GM12878 (cell line): ENCODE measurements at regions not wholly inside any gene's neighbourhood (a gene's known extent, or its start where the extent isn't known, plus 50 kb on each side); places are given as distances from the start of the nearest gene placed in this dataset.
A peak's percentile ranks its signal among the peaks of the same experiment; 100 is the strongest.

Experiments
- ATAC-seq: fragments of 200-7000 bp; cut with Tn5 transposase; 3 replicates; pipeline ENCODE4 v1.9.1; 2020; ENCODE audit warnings: mild to moderate bottlenecking, moderate library complexity
- BruUV-seq: library from RNA; stranded (reverse); fragments of 400-500 nt; replicated peaks from 2 replicates; lab custom pipeline; 2021; lab: Mats Ljungman, UMichigan
- CTCF ChIA-PET: fragments of 300-600 bp; sonication (Branson Sonifier 250); formaldehyde crosslinking; extraction: SDS; loops from one replicate; lab custom pipeline; 2021; ENCODE audit warnings: inconsistent platforms; lab: Yijun Ruan, JAX
- POLR2A ChIA-PET: fragments of 350-600 bp; formaldehyde crosslinking; extraction: SDS; loops from one replicate; lab custom pipeline; 2021; ENCODE audit warnings: inconsistent platforms; lab: Charles Lee
- RAD21 ChIA-PET: fragments of 300-600 bp; sonication (Branson Sonifier 250); formaldehyde crosslinking; loops from one replicate; lab custom pipeline; 2023; ENCODE audit warnings: antibody characterized with exemption; ENCODE audit not compliant: unreplicated experiment; lab: Charles Lee
- SMC1A ChIA-PET: fragments of 300-600 bp; sonication (Branson Sonifier 250); formaldehyde crosslinking; loops from one replicate; lab custom pipeline; 2023; ENCODE audit not compliant: unreplicated experiment, uncharacterized antibody; lab: Charles Lee
- DNase-seq: peaks from one replicate; pipeline ENCODE4 v3.0.0-alpha.2; 2011; ENCODE audit warnings: low read depth, low spot score
- FAIRE-seq: peaks from 3 replicates; lab custom pipeline; 2011; peaks lifted over from hg19 to GRCh38; lab: Jason Lieb, UNC
- H2AFZ ChIP-seq: 2 replicates; pipeline ENCODE4 v1.6.0; 2011; ENCODE audit warnings: low read depth, low read length, control low read depth; ENCODE audit not compliant: control insufficient read depth
- H3K27ac ChIP-seq: 2 replicates; pipeline ENCODE4 v1.5.1; 2011; ENCODE audit warnings: control low read depth; ENCODE audit not compliant: control insufficient read depth, insufficient read depth
- H3K27me3 ChIP-seq, 2 experiments: replicated peaks in 1 of 2; 2 replicates each; pipeline versions ENCODE4 v1.6.0 to v1.6.1; 2011; ENCODE audit warnings: low read length in 1 of 2; ENCODE audit not compliant: control insufficient read depth in 2 of 2, insufficient read depth in 2 of 2
- H3K36me3 ChIP-seq, 2 experiments: 2 replicates each; pipeline ENCODE4 v1.5.1; 2011; ENCODE audit warnings: low read length in 1 of 2; ENCODE audit not compliant: control insufficient read depth in 2 of 2, insufficient read depth in 2 of 2
- H3K4me1 ChIP-seq: 2 replicates; pipeline ENCODE4 v1.6.1; 2011; ENCODE audit warnings: mild to moderate bottlenecking, low read length, moderate library complexity, mixed read lengths; ENCODE audit not compliant: control insufficient read depth, insufficient read depth
- H3K4me2 ChIP-seq: 2 replicates; pipeline ENCODE4 v1.6.0; 2011; ENCODE audit warnings: control low read depth; ENCODE audit not compliant: control insufficient read depth, insufficient read depth
- H3K4me3 ChIP-seq: fragments of 200-600 bp; sonication (generic); 2 replicates; pipeline ENCODE4 v1.5.1; 2016
- H3K79me2 ChIP-seq: 2 replicates; pipeline ENCODE4 v1.6.0; 2011; ENCODE audit warnings: low read length; ENCODE audit not compliant: control insufficient read depth, insufficient read depth
- H3K9ac ChIP-seq: 2 replicates; pipeline ENCODE4 v1.8.0; 2011; ENCODE audit warnings: low read length, control low read depth, mixed read lengths; ENCODE audit not compliant: control insufficient read depth, insufficient read depth
- H3K9me3 ChIP-seq: replicated peaks from 3 replicates; pipeline ENCODE4 v1.5.1; 2011; ENCODE audit warnings: mild to moderate bottlenecking, low read length; ENCODE audit not compliant: control insufficient read depth, insufficient read depth
- H4K20me1 ChIP-seq: 2 replicates; pipeline ENCODE4 v1.6.0; 2011; ENCODE audit not compliant: control insufficient read depth, insufficient read depth
- CHD2 ChIP-seq: IDR thresholded peaks from 2 replicates; pipeline ENCODE4 v1.6.1; 2011; ENCODE audit warnings: low read depth, low read length, improper control_type of control experiment, borderline replicate concordance
- EED ChIP-seq: sonication (generic); IDR thresholded peaks from 2 replicates; pipeline ENCODE4 v1.6.1; 2016; ENCODE audit warnings: antibody characterized with exemption, low read depth
- HCFC1 ChIP-seq: fragments of 150-350 bp; IDR thresholded peaks from 2 replicates; pipeline ENCODE4 v1.6.1; 2014; ENCODE audit warnings: low read length
- POLR2AphosphoS2 ChIP-seq: IDR thresholded peaks from 2 replicates; pipeline ENCODE4 v1.6.1; 2011; ENCODE audit warnings: low read depth, mild to moderate bottlenecking, low read length, improper control_type of control experiment, moderate library complexity
- RAD51 ChIP-seq: fragments of 450-650 bp; IDR thresholded peaks from 2 replicates; pipeline ENCODE4 v1.6.1; 2016; ENCODE audit warnings: moderate library complexity, mild to moderate bottlenecking, inconsistent platforms
- RFX5 ChIP-seq: IDR thresholded peaks from 2 replicates; pipeline ENCODE4 v1.6.1; 2011; ENCODE audit warnings: low read depth, low read length, improper control_type of control experiment
- TCF7 ChIP-seq: IDR thresholded peaks from 2 replicates; pipeline ENCODE4 v1.6.1; 2014; ENCODE audit warnings: antibody characterized with exemption, borderline replicate concordance
- YBX1 ChIP-seq: fragments of 450-650 bp; IDR thresholded peaks from 2 replicates; pipeline ENCODE4 v1.6.1; 2016; ENCODE audit warnings: antibody characterized with exemption
- ZNF24 ChIP-seq: fragments of 450-650 bp; IDR thresholded peaks from 2 replicates; pipeline ENCODE4 v1.6.1; 2017; ENCODE audit warnings: antibody characterized with exemption, mild to moderate bottlenecking
- ZSCAN29 ChIP-seq: fragments of 450-650 bp; IDR thresholded peaks from 2 replicates; pipeline ENCODE4 v1.6.1; 2017; ENCODE audit warnings: mild to moderate bottlenecking, moderate library complexity
- WGBS: methylation state at CpG from one replicate; pipeline ENCODE4 v1.1.6; 2016; ENCODE audit warnings: low lambda C conversion rate; ENCODE audit not compliant: insufficient replicate concordance, insufficient coverage; ENCODE audit errors: missing lambda C conversion rate; 5-methylcytosine and 5-hydroxymethylcytosine counted together
- in situ Hi-C: fragments of 300-500 bp; cut with MboI; formaldehyde crosslinking; loops from 9 replicates; pipeline ENCODE4 v1.14.3; 2018; ENCODE audit warnings: mixed read lengths
- intact Hi-C: fragments of 100-400 bp; cut with micrococcal nuclease; formaldehyde crosslinking; loops from one replicate; pipeline ENCODE4 v1.14.2; 2022; ENCODE audit not compliant: unreplicated experiment
- TF ChIP-seq, protein P1 (sequence below): fragments of 450-650 bp; formaldehyde crosslinking; IDR thresholded peaks from 2 replicates; pipeline ENCODE4 v1.4.0; 2022; ENCODE audit warnings: mild to moderate bottlenecking, moderate library complexity

DNA sequence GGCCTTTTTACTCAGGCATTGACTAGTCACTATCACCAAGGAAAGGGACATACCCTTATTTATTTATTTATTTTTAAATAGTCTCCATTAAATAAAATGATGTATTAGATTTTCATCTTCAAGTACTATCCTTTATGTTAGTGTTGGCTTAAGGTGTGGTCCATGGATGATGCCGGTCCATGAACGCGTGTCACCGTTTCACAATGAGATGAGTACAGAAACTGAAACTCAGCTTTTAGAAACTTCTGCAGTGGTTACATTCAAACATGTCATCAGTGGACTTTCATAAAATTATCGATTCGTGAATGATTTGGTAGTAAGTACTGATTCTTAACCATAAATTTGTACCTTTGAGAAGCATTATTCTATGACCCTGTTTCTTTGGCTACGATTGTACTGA lies 166.6 kb downstream of the SATB1 start:
- RAD21 ChIA-PET = no interaction called here
- Histone ChIP-seq H3K79me2 (no peaks in the 10 kb centered on the region), H3K27ac (no peak overlapping the region), H3K9me3 (no peaks in the 10 kb centered on the region), H3K4me2 (no peak overlapping the region), H3K4me3 (no peak overlapping the region), H4K20me1 (no peaks in the 10 kb centered on the region), H3K36me3 (no peaks in the 10 kb centered on the region), H3K27me3 (no peaks in the 10 kb centered on the region), H2AFZ (no peak overlapping the region), H3K4me1 (no peaks in the 10 kb centered on the region), H3K9ac (no peak overlapping the region)
- in situ Hi-C loops (no loop called here), intact Hi-C loops (no loop called here)
- WGBS = 4% methylated on average over 7 of the region's 7 CpGs
- POLR2A ChIA-PET = no interaction called here
- SMC1A ChIA-PET = no interaction called here
- no peak for FAIRE-seq
- peak; percentile 72 for ATAC-seq
- no TSS peak for BruUV-seq
- no peak for DNase-seq
- TF ChIP-seq YBX1 (no peak), ZNF24 (no peak), HCFC1 (no peak), EED (no peak), RAD51 (no peak), POLR2AphosphoS2 (no peak), ZSCAN29 (no peak), TCF7 (no peak), RFX5 (no peak), CHD2 (no peak)
- TF ChIP-seq, protein P1, sequence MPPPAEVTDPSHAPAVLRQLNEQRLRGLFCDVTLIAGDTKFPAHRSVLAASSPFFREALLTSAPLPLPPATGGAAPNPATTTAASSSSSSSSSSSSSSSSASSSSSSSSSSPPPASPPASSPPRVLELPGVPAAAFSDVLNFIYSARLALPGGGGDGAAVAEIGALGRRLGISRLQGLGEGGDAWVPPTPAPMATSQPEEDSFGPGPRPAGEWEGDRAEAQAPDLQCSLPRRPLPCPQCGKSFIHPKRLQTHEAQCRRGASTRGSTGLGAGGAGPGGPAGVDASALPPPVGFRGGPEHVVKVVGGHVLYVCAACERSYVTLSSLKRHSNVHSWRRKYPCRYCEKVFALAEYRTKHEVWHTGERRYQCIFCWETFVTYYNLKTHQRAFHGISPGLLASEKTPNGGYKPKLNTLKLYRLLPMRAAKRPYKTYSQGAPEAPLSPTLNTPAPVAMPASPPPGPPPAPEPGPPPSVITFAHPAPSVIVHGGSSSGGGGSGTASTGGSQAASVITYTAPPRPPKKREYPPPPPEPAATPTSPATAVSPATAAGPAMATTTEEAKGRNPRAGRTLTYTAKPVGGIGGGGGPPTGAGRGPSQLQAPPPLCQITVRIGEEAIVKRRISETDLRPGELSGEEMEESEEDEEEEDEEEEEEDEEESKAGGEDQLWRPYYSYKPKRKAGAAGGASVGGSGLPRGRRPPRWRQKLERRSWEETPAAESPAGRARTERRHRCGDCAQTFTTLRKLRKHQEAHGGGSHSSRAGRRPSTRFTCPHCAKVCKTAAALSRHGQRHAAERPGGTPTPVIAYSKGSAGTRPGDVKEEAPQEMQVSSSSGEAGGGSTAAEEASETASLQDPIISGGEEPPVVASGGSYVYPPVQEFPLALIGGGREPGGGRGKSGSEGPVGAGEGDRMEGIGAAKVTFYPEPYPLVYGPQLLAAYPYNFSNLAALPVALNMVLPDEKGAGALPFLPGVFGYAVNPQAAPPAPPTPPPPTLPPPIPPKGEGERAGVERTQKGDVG (CRISPR knock-in tag) = no peak
- CTCF ChIA-PET = no interaction called here
